ENCODE measurements at regions not wholly inside any gene's neighbourhood (a gene's known extent, or its start where the extent isn't known, plus 50 kb on each side); places are given as distances from the start of the nearest gene placed in this dataset.

- DNase-seq (ENCODE audit: low spot score), result no peak
Measured at GRCh38 chr3:933326-933725, 159.5 kb upstream of the CNTN6 start.

GRCh38 chr3:944786-945185 lies 148.0 kb upstream of the CNTN6 start:
- no peak for DNase-seq (ENCODE audit: low spot score)

- no peak for DNase-seq (ENCODE audit: low spot score)
Measured at GRCh38 chr3:945738-946137, 147.1 kb upstream of the CNTN6 start.

GRCh38 chr3:952906-953305 lies 139.9 kb upstream of the CNTN6 start:
- no peak for DNase-seq (ENCODE audit: low spot score)

GRCh38 chr3:963255-963654 lies 129.6 kb upstream of the CNTN6 start:
- DNase-seq (ENCODE audit: low spot score), result no peak

GRCh38 chr3:963755-964154 lies 129.1 kb upstream of the CNTN6 start:
- DNase-seq (ENCODE audit: low spot score), result no peak

- DNase-seq (ENCODE audit: low spot score), result no peak
Measured at GRCh38 chr3:965826-966225, 127.0 kb upstream of the CNTN6 start.

- no peak for DNase-seq (ENCODE audit: low spot score)
Measured at GRCh38 chr3:966341-966740, 126.5 kb upstream of the CNTN6 start.

- no peak for DNase-seq (ENCODE audit: low spot score)
Measured at GRCh38 chr3:973340-973739, 119.5 kb upstream of the CNTN6 start.

GRCh38 chr3:976006-976405 lies 116.8 kb upstream of the CNTN6 start:
- DNase-seq (ENCODE audit: low spot score), result no peak

- DNase-seq (ENCODE audit: low spot score), result no peak
Measured at GRCh38 chr3:981156-981555, 111.7 kb upstream of the CNTN6 start.

GRCh38 chr3:988785-989184 lies 104.0 kb upstream of the CNTN6 start:
- no peak for DNase-seq (ENCODE audit: low spot score)

GRCh38 chr3:992871-993270 lies 100.0 kb upstream of the CNTN6 start:
- no peak for DNase-seq (ENCODE audit: low spot score)

GRCh38 chr3:1002010-1002409 lies 90.8 kb upstream of the CNTN6 start:
- DNase-seq (ENCODE audit: low spot score), result no peak

- DNase-seq (ENCODE audit: low spot score), result no peak
Measured at GRCh38 chr3:1007866-1008265, 85.0 kb upstream of the CNTN6 start.

GRCh38 chr3:1010228-1010627 lies 82.6 kb upstream of the CNTN6 start:
- no peak for DNase-seq (ENCODE audit: low spot score)

- DNase-seq (ENCODE audit: low spot score), result no peak
Measured at GRCh38 chr3:1015826-1016225, 77.0 kb upstream of the CNTN6 start.

- DNase-seq (ENCODE audit: low spot score), result no peak
Measured at GRCh38 chr3:1017870-1018269, 75.0 kb upstream of the CNTN6 start.

GRCh38 chr3:1019157-1019556 lies 73.7 kb upstream of the CNTN6 start:
- DNase-seq (ENCODE audit: low spot score), result no peak

- no peak for DNase-seq (ENCODE audit: low spot score)
Measured at GRCh38 chr3:1026395-1026794, 66.4 kb upstream of the CNTN6 start.

- DNase-seq (ENCODE audit: low spot score), result no peak
Measured at GRCh38 chr3:1036207-1036826, 56.5 kb upstream of the CNTN6 start.

GRCh38 chr3:1037631-1038030 lies 55.2 kb upstream of the CNTN6 start:
- no peak for DNase-seq (ENCODE audit: low spot score)

Data from Ammon's horn (tissue), 1 donor.